GM04503 (cell line): ENCODE measurements at regions not wholly inside any gene's neighbourhood (a gene's known extent, or its start where the extent isn't known, plus 50 kb on each side); places are given as distances from the start of the nearest gene placed in this dataset.

Experiments
- DNase-seq: peaks from one replicate; pipeline ENCODE4 v3.0.0-alpha.2; 2012; ENCODE audit warnings: low read depth

GRCh38 chr2:5544205-5544786, 147.9 kb upstream of the SOX11 start:
- no peak for DNase-seq

- DNase-seq: no peak
Measured at GRCh38 chr2:5546181-5546580, 146.0 kb upstream of the SOX11 start.

GRCh38 chr2:5548991-5549715, 143.0 kb upstream of the SOX11 start:
- DNase-seq: no peak

GRCh38 chr2:5549771-5550170, 142.4 kb upstream of the SOX11 start:
- DNase-seq: no peak

- no peak for DNase-seq
Measured at GRCh38 chr2:5555636-5556035, 136.5 kb upstream of the SOX11 start.

- DNase-seq: no peak
Measured at GRCh38 chr2:5561006-5561405, 131.2 kb upstream of the SOX11 start.

- no peak for DNase-seq
Measured at GRCh38 chr2:5562426-5562825, 129.8 kb upstream of the SOX11 start.

GRCh38 chr2:5562865-5563264, 129.3 kb upstream of the SOX11 start:
- DNase-seq: no peak

GRCh38 chr2:5563411-5563810, 128.8 kb upstream of the SOX11 start:
- DNase-seq: no peak

- DNase-seq: no peak
Measured at GRCh38 chr2:5569256-5569655, 122.9 kb upstream of the SOX11 start.

GRCh38 chr2:5576015-5576414, 116.2 kb upstream of the SOX11 start:
- DNase-seq: no peak

GRCh38 chr2:5587766-5588165, 104.4 kb upstream of the SOX11 start:
- DNase-seq: no peak

- no peak for DNase-seq
Measured at GRCh38 chr2:5588601-5589000, 103.6 kb upstream of the SOX11 start.

- no peak for DNase-seq
Measured at GRCh38 chr2:5589183-5589582, 103.0 kb upstream of the SOX11 start.

- no peak for DNase-seq
Measured at GRCh38 chr2:5590886-5591285, 101.3 kb upstream of the SOX11 start.

GRCh38 chr2:5592916-5593315, 99.3 kb upstream of the SOX11 start:
- DNase-seq: no peak

GRCh38 chr2:5594249-5594695, 97.9 kb upstream of the SOX11 start:
- no peak for DNase-seq

- DNase-seq: no peak
Measured at GRCh38 chr2:5596868-5597267, 95.3 kb upstream of the SOX11 start.

- no peak for DNase-seq
Measured at GRCh38 chr2:5598156-5598555, 94.0 kb upstream of the SOX11 start.

GRCh38 chr2:5609201-5609600, 83.0 kb upstream of the SOX11 start:
- no peak for DNase-seq

- DNase-seq: no peak
Measured at GRCh38 chr2:5612666-5613065, 79.5 kb upstream of the SOX11 start.

- no peak for DNase-seq
Measured at GRCh38 chr2:5616019-5616418, 76.2 kb upstream of the SOX11 start.

GRCh38 chr2:5617358-5617757, 74.8 kb upstream of the SOX11 start:
- DNase-seq: no peak

GRCh38 chr2:5617796-5618195, 74.4 kb upstream of the SOX11 start:
- no peak for DNase-seq
